SK-N-SH (cell line): ENCODE measurements at regions not wholly inside any gene's neighbourhood (a gene's known extent, or its start where the extent isn't known, plus 50 kb on each side); places are given as distances from the start of the nearest gene placed in this dataset.

Experiments used
- CTCF ChIP-seq: fragments of 200-600 bp; sonication (generic); IDR thresholded peaks from 2 replicates; pipeline ENCODE4 v1.6.1; 2017; ENCODE audit warnings: antibody characterized with exemption, mild to moderate bottlenecking, moderate library complexity
- POLR2AphosphoS5 ChIP-seq: IDR thresholded peaks from 2 replicates; pipeline ENCODE4 v1.6.1; 2012; ENCODE audit warnings: low read depth, low read length

GRCh38 chr9:95756101-95756500 lies 119.4 kb upstream of the ERCC6L2 start:
- TF ChIP-seq POLR2AphosphoS5 (no peak), CTCF (no peak)
